Panc1 (cell line): ENCODE measurements at regions not wholly inside any gene's neighbourhood (a gene's known extent, or its start where the extent isn't known, plus 50 kb on each side); places are given as distances from the start of the nearest gene placed in this dataset.

Experiments
- ATAC-seq: fragments of 200-7000 bp; cut with Tn5 transposase; 2 replicates; pipeline ENCODE4 v1.9.1; 2020; ENCODE audit warnings: mild to moderate bottlenecking, moderate library complexity
- BruUV-seq: library from RNA; stranded (reverse); fragments of 400-500 nt; replicated peaks from 2 replicates; lab custom pipeline; 2021; lab: Mats Ljungman, UMichigan
- CTCF ChIA-PET: fragments of 300-600 bp; sonication (Branson Sonifier 250); formaldehyde crosslinking; loops from one replicate; lab custom pipeline; 2022; ENCODE audit warnings: antibody characterized with exemption; lab: Charles Lee
- POLR2A ChIA-PET: fragments of 300-600 bp; sonication (Branson Sonifier 250); formaldehyde crosslinking; loops from one replicate; lab custom pipeline; 2022; ENCODE audit warnings: antibody characterized with exemption; lab: Charles Lee
- DNase-seq: peaks from one replicate; pipeline ENCODE4 v3.0.0-alpha.2; 2010; ENCODE audit warnings: low read depth, low spot score
- H3K27ac ChIP-seq: 2 replicates; pipeline ENCODE4 v1.5.1; 2011; ENCODE audit warnings: mild to moderate bottlenecking, low read length, inconsistent platforms
- H3K27me3 ChIP-seq: fragments of 200-500 bp; sonication (Bioruptor generic); 2 replicates; pipeline ENCODE4 v1.6.0; 2014; ENCODE audit warnings: low read length, inconsistent platforms; ENCODE audit not compliant: control insufficient read depth, insufficient read depth
- H3K36me3 ChIP-seq: fragments of 200-500 bp; sonication (Bioruptor generic); 2 replicates; pipeline ENCODE4 v1.5.1; 2014; ENCODE audit warnings: inconsistent platforms, mild to moderate bottlenecking, low read length, moderate library complexity; ENCODE audit not compliant: control insufficient read depth, insufficient read depth
- H3K4me1 ChIP-seq: 2 replicates; pipeline ENCODE4 v1.5.1; 2011; ENCODE audit warnings: inconsistent platforms, mild to moderate bottlenecking, low read length, moderate library complexity; ENCODE audit not compliant: control insufficient read depth, insufficient read depth
- H3K4me3 ChIP-seq, 2 experiments: 2 replicates each; pipeline ENCODE4 v1.5.1; 2011 to 2012; ENCODE audit warnings: low read depth in 2 of 2, low read length in 2 of 2, mild to moderate bottlenecking in 2 of 2, inconsistent platforms in 1 of 2, moderate library complexity in 1 of 2
- H3K9me3 ChIP-seq: fragments of 200-500 bp; sonication (Bioruptor generic); 2 replicates; pipeline ENCODE4 v1.5.1; 2014; ENCODE audit warnings: low read depth, mild to moderate bottlenecking, inconsistent platforms, low read length, moderate library complexity; ENCODE audit not compliant: control insufficient read depth, insufficient read depth
- CTCF ChIP-seq: fragments of 450-650 bp; IDR thresholded peaks from 2 replicates; pipeline ENCODE4 v1.5.1; 2017; ENCODE audit warnings: mild to moderate bottlenecking
- POLR2AphosphoS5 ChIP-seq: IDR thresholded peaks from 2 replicates; pipeline ENCODE4 v1.6.1; 2012; ENCODE audit warnings: mild to moderate bottlenecking, low read depth, low read length, moderate library complexity
- REST ChIP-seq, 2 experiments: IDR thresholded peaks; 2 replicates each; pipeline ENCODE4 v1.6.1; 2011 to 2012; ENCODE audit warnings: low read depth in 2 of 2, control low read depth in 1 of 2, low read length in 1 of 2, mild to moderate bottlenecking in 1 of 2, moderate library complexity in 1 of 2; ENCODE audit not compliant: insufficient read depth in 1 of 2
- SIN3A ChIP-seq: IDR thresholded peaks from 2 replicates; pipeline ENCODE4 v1.6.1; 2012; ENCODE audit warnings: low read depth, mild to moderate bottlenecking, low read length, moderate library complexity, borderline replicate concordance; ENCODE audit not compliant: insufficient read depth
- TCF7L2 ChIP-seq: IDR thresholded peaks from 2 replicates; pipeline ENCODE4 v1.6.1; 2011; ENCODE audit warnings: mild to moderate bottlenecking, low read depth, low read length, inconsistent platforms
- in situ Hi-C: cut with HindIII; loops from 2 replicates; pipeline ENCODE4 v1.10.0; 2016; ENCODE audit warnings: low sequenced_read_pairs, low pct_unique_long_range_greater_than_20kb
- intact Hi-C: fragments of 100-400 bp; cut with micrococcal nuclease; formaldehyde crosslinking; loops from one replicate; pipeline ENCODE4 v1.10.0; 2022; ENCODE audit not compliant: unreplicated experiment

DNA sequence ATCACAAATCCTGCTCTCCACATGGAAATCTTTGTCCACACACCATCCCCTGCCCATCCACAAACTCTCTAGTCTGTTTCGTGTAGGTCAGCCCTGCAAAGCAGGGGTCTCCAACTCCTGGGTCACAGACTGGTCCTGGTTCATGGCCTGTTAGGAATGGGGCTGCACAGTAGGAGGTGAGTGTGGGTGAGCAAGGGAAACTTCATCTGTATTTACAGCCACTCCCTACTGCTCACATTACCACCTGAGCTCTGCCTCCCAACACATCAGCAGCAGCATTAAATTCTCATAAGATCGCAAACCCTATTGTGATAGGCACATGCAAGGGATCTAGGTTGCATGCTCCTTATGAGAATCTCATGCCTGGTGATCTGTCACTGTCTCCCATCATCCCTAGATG is 242.1 kb downstream of the FGFR2 start:
- BruUV-seq = no TSS peak
- Histone ChIP-seq H3K9me3 (no peaks in the 10 kb centered on the region), H3K27me3 (no peaks in the 10 kb centered on the region), H3K4me1 (no peaks in the 10 kb centered on the region), H3K36me3 (no peaks in the 10 kb centered on the region), H3K4me3 (no peak overlapping the region), H3K27ac (no peak overlapping the region)
- DNase-seq (no peak), ATAC-seq (no peak)
- TF ChIP-seq POLR2AphosphoS5 = no peak
- POLR2A ChIA-PET = no interaction called here
- intact Hi-C loops (no loop called here), in situ Hi-C loops (no loop called here)
- CTCF ChIA-PET = no interaction called here

DNA sequence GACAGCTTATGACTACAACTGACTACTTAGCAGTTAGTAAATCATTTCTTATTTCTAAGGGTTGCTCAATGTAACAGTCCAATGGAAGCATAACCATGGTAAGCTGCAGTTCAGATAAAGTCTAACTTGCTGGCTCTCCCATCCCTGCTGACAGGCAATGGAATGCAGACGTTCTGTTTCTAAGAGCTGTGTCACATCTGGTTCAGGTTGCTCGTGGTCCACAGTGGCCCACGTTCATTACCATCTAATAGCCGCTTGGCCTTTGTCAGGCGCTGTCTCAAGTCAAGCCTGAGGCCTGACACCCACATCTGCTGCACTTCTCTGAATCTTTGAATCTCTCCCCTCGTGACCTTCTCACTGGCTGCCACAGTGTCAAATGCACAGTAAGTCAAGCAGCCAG is 240.8 kb downstream of the FGFR2 start:
- no TSS peak for BruUV-seq
- Histone ChIP-seq H3K4me1 (no peaks in the 10 kb centered on the region), H3K36me3 (no peaks in the 10 kb centered on the region), H3K4me3 (no peak overlapping the region), H3K9me3 (no peaks in the 10 kb centered on the region), H3K27me3 (no peaks in the 10 kb centered on the region), H3K27ac (no peak overlapping the region)
- no peak for ATAC-seq
- no peak for DNase-seq
- intact Hi-C loops = no loop called here
- TF ChIP-seq REST (IDR thresholded peaks at IDR 0.05; ENCODE audit: insufficient read depth in 1 of 2, low read depth in 2 of 2, low read length in 1 of 2) = no peak
- ChIA-PET CTCF (no interaction called here), POLR2A (no interaction called here)
- in situ Hi-C loops = no loop called here

- H3K4me1 ChIP-seq = no peaks in the 10 kb centered on the region
- no peak for ATAC-seq
- no peak overlapping the region for H3K27ac ChIP-seq
- no TSS peak for BruUV-seq
- no peak for TF ChIP-seq CTCF
- TF ChIP-seq SIN3A = no peak
- no peak for TF ChIP-seq TCF7L2
- no peak for TF ChIP-seq REST (IDR thresholded peaks at IDR 0.05; ENCODE audit: insufficient read depth in 1 of 2, low read depth in 2 of 2, low read length in 1 of 2)
- no peak for TF ChIP-seq POLR2AphosphoS5
- in situ Hi-C loops (no loop called here), intact Hi-C loops (no loop called here)
- H3K36me3 ChIP-seq = no peaks in the 10 kb centered on the region
- H3K4me3 ChIP-seq = no peak overlapping the region
- ChIA-PET POLR2A (no interaction called here), CTCF (no interaction called here)
- H3K27me3 ChIP-seq = no peaks in the 10 kb centered on the region
- H3K9me3 ChIP-seq = no peaks in the 10 kb centered on the region
- DNase-seq = no peak
Measured at GRCh38 chr10:121362026-121362425, 236.2 kb downstream of the FGFR2 start.
